ENCODE measurements at regions not wholly inside any gene's neighbourhood (a gene's known extent, or its start where the extent isn't known, plus 50 kb on each side); places are given as distances from the start of the nearest gene placed in this dataset.

GRCh38 chr6:71091167-71091566 lies 134.3 kb upstream of the B3GAT2 start:
- TF ChIP-seq EZH2phosphoT487 (conservative IDR thresholded peaks at IDR 0.05; ENCODE audit: low read length) (no peak), CTCF (IDR thresholded peaks at IDR 0.05; ENCODE audit: insufficient read depth, low read length, poor library complexity, severe bottlenecking) (no peak)

All from SU-DHL-6 (cell line).